DLD1 (cell line): ENCODE measurements at regions not wholly inside any gene's neighbourhood (a gene's known extent, or its start where the extent isn't known, plus 50 kb on each side); places are given as distances from the start of the nearest gene placed in this dataset.

ENCODE experiments used
- in situ Hi-C: cut with HindIII; loops from 2 replicates; pipeline ENCODE4 v1.10.0; 2017; ENCODE audit warnings: low sequenced_read_pairs

- in situ Hi-C loops = no loop called here
Measured at GRCh38 chr2:104788742-104789455, 65.0 kb upstream of the POU3F3 start.

DNA sequence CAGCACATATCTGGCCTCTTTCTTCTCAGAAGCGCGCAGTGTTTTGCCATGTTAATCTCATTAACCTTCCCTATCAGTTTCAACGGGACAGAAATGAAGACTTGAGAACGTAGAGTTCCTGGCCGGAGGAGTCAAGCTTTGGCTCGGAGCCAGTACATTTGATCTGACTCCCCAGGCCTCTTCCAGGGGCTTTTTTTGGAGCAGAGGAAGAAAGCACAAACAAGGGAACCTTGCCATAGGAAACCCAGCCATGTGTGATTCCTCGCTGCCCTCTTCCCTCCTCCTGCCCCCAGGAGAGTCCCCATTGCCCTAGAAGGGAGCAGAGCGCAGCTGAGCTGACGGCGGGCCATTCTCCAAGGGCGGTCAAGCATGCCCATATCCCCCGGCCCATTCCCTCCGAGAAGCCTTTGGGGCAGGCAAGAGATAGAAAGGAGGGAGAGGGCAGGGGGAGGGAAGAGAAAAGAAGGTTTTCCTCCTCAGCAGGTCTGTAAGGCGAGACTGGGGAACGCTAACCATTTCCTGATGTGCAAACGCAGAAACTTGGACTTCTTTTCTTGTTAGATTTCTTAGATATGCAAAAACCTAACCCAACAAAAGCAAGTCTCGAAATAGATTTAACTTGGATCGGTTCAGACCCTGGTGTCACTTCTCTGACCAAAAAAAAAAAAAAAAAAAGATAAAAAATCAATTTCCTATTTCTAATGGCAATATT, 63.7 kb upstream of the POU3F3 start:
- in situ Hi-C loops = no loop called here

- in situ Hi-C loops = no loop called here
Measured at GRCh38 chr2:104790901-104791495, 62.9 kb upstream of the POU3F3 start.

DNA sequence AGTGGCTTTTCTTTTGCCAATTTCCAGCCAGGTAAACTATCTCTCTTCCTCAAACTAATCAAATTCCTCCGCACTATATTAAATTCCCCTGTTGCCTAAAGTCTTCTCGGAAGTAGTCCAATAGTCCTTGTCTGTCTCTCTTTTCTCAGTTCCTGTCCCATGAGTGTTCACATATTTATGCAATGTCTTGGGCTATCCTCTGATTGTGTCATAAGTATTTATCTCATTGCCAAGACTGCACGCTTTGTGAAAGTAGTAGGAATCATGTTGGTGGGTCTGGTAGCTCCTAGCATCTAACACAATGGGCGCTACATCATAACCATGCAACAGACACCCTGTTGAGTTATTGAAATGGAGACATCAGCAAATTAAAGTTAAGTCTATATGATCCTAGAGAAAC, 59.9 kb upstream of the POU3F3 start:
- in situ Hi-C loops = no loop called here

DNA sequence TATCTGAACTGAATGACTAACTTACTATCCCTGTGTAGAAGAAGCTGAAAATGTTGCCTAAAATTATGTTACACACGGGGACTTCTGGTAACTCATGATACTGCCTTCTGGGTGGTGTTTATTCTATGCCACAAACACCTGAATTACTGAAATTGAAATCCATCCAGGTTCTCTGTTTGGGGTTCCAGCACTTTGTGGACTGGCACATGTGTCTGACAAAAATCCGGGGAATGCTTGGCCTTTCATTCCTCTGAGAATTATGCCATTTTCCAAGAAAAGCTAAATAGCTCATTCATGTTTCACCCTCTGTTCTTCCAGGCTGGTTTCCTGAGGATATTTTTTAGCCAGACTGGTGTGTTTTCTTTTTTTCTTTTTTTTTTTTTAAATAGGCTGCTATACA, 59.5 kb upstream of the POU3F3 start:
- in situ Hi-C loops = no loop called here
